HEK293 (cell line): ENCODE measurements at regions not wholly inside any gene's neighbourhood (a gene's known extent, or its start where the extent isn't known, plus 50 kb on each side); places are given as distances from the start of the nearest gene placed in this dataset.

Source experiments
- CTCF ChIA-PET: fragments of 350-600 bp; formaldehyde crosslinking; extraction: SDS; loops from one replicate; lab custom pipeline; 2021; ENCODE audit warnings: antibody characterized with exemption; lab: Yijun Ruan, JAX
- POLR2A ChIA-PET: fragments of 300-600 bp; formaldehyde crosslinking; extraction: SDS; loops from one replicate; lab custom pipeline; 2020; ENCODE audit warnings: antibody characterized with exemption, inconsistent platforms; lab: Yijun Ruan, JAX
- H3K27ac ChIP-seq: fragments of 200-500 bp; sonication (Bioruptor generic); 2 replicates; pipeline ENCODE4 v1.5.1; 2014; ENCODE audit warnings: low read depth, low read length, control low read depth, inconsistent platforms; ENCODE audit errors: extremely low read depth
- H3K36me3 ChIP-seq, 2 experiments: fragments of 200-500 bp in 1 of 2; sonication (Bioruptor generic) in 1 of 2; 1 replicate in 1 of 2; 2 replicates in 1 of 2; pipeline ENCODE4 v1.5.1; 2014 to 2017; ENCODE audit warnings: inconsistent platforms in 2 of 2, low read length in 2 of 2; ENCODE audit not compliant: control insufficient read depth in 2 of 2, insufficient read depth in 1 of 2
- H3K4me1 ChIP-seq: fragments of 200-500 bp; sonication (Bioruptor generic); 2 replicates; pipeline ENCODE4 v1.5.1; 2014; ENCODE audit warnings: mild to moderate bottlenecking, low read length, inconsistent platforms; ENCODE audit not compliant: control insufficient read depth, insufficient read depth
- H3K4me3 ChIP-seq: 2 replicates; pipeline ENCODE4 v1.5.1; 2011; ENCODE audit warnings: low read depth, mild to moderate bottlenecking, control low read depth, low read length, moderate library complexity
- H3K9me3 ChIP-seq: fragments of 200-500 bp; sonication (Bioruptor generic); 2 replicates; pipeline ENCODE4 v1.5.1; 2014; ENCODE audit warnings: low read depth, low read length, inconsistent platforms; ENCODE audit not compliant: control insufficient read depth, insufficient read depth
- FEZF1 ChIP-seq: fragments of 450-650 bp; formaldehyde crosslinking; IDR thresholded peaks from 2 replicates; pipeline ENCODE4 v1.5.1; 2016; ENCODE audit warnings: missing biosample characterization, missing genetic modification characterization
- GLIS1 ChIP-seq: fragments of 450-650 bp; formaldehyde crosslinking; IDR thresholded peaks from 2 replicates; pipeline ENCODE4 v1.5.1; 2016; ENCODE audit warnings: missing biosample characterization, missing genetic modification characterization
- PRDM4 ChIP-seq: fragments of 450-650 bp; formaldehyde crosslinking; IDR thresholded peaks from 2 replicates; pipeline ENCODE4 v1.5.1; 2017; ENCODE audit warnings: missing biosample characterization, missing genetic modification characterization
- SALL2 ChIP-seq: fragments of 450-650 bp; formaldehyde crosslinking; IDR thresholded peaks from 2 replicates; pipeline ENCODE4 v1.5.0; 2017; ENCODE audit warnings: missing biosample characterization, mild to moderate bottlenecking, missing genetic modification characterization, borderline replicate concordance
- SCRT1 ChIP-seq: fragments of 450-650 bp; formaldehyde crosslinking; IDR thresholded peaks from 2 replicates; pipeline ENCODE4 v1.5.1; 2016; ENCODE audit warnings: missing biosample characterization, missing genetic modification characterization, borderline replicate concordance
- SCRT2 ChIP-seq: fragments of 450-650 bp; formaldehyde crosslinking; IDR thresholded peaks from 2 replicates; pipeline ENCODE4 v1.5.1; 2016; ENCODE audit warnings: missing biosample characterization, missing genetic modification characterization
- TCF7L2 ChIP-seq: IDR thresholded peaks from 2 replicates; pipeline ENCODE4 v1.6.1; 2011; ENCODE audit warnings: low read depth, mild to moderate bottlenecking, inconsistent platforms, low read length, moderate library complexity, borderline replicate concordance
- YY2 ChIP-seq: fragments of 450-650 bp; formaldehyde crosslinking; IDR thresholded peaks from 2 replicates; pipeline ENCODE4 v1.5.1; 2016; ENCODE audit warnings: missing biosample characterization, missing genetic modification characterization
- ZBTB17 ChIP-seq: fragments of 450-650 bp; formaldehyde crosslinking; IDR thresholded peaks from 2 replicates; pipeline ENCODE4 v1.5.1; 2016; ENCODE audit warnings: missing biosample characterization, missing genetic modification characterization
- ZBTB20 ChIP-seq: fragments of 450-650 bp; formaldehyde crosslinking; IDR thresholded peaks from 2 replicates; pipeline ENCODE4 v1.5.1; 2016; ENCODE audit warnings: missing biosample characterization, missing genetic modification characterization
- ZBTB8A ChIP-seq: fragments of 450-650 bp; formaldehyde crosslinking; IDR thresholded peaks from 2 replicates; pipeline ENCODE4 v1.5.1; 2016; ENCODE audit warnings: missing biosample characterization, missing genetic modification characterization
- ZEB2 ChIP-seq: fragments of 450-650 bp; formaldehyde crosslinking; IDR thresholded peaks from 2 replicates; pipeline ENCODE4 v1.5.1; 2016; ENCODE audit warnings: missing biosample characterization, missing genetic modification characterization
- ZFP41 ChIP-seq: fragments of 450-650 bp; formaldehyde crosslinking; IDR thresholded peaks from 2 replicates; pipeline ENCODE4 v1.5.1; 2016; ENCODE audit warnings: missing biosample characterization, missing genetic modification characterization, borderline replicate concordance
- ZNF114 ChIP-seq: fragments of 450-650 bp; formaldehyde crosslinking; IDR thresholded peaks from 2 replicates; pipeline ENCODE4 v1.5.0; 2017; ENCODE audit warnings: missing biosample characterization, missing genetic modification characterization
- ZNF132 ChIP-seq: fragments of 450-650 bp; formaldehyde crosslinking; IDR thresholded peaks from 2 replicates; pipeline ENCODE4 v1.5.1; 2017; ENCODE audit warnings: missing biosample characterization, missing genetic modification characterization, borderline replicate concordance
- ZNF138 ChIP-seq: fragments of 450-650 bp; formaldehyde crosslinking; IDR thresholded peaks from 2 replicates; pipeline ENCODE4 v1.5.1; 2016; ENCODE audit warnings: missing biosample characterization, missing genetic modification characterization, borderline replicate concordance
- ZNF19 ChIP-seq: fragments of 450-650 bp; formaldehyde crosslinking; IDR thresholded peaks from 2 replicates; pipeline ENCODE4; 2016; ENCODE audit warnings: missing biosample characterization, missing genetic modification characterization, low read depth
- ZNF274 ChIP-seq, 2 experiments: fragments of 200-500 bp in 1 of 2; fragments of 450-650 bp in 1 of 2; sonication (Bioruptor generic) in 1 of 2; formaldehyde crosslinking in 1 of 2; IDR thresholded peaks; 2 replicates each; pipeline versions ENCODE4 v1.5.1 to v1.6.1; 2014 to 2016; ENCODE audit warnings: borderline replicate concordance in 1 of 2, inconsistent platforms in 1 of 2, low read length in 1 of 2, missing biosample characterization in 1 of 2, missing genetic modification characterization in 1 of 2
- ZNF394 ChIP-seq: fragments of 450-650 bp; formaldehyde crosslinking; IDR thresholded peaks from 2 replicates; pipeline ENCODE4 v1.5.1; 2016; ENCODE audit warnings: missing biosample characterization, missing genetic modification characterization, mild to moderate bottlenecking, moderate library complexity, borderline replicate concordance
- ZNF404 ChIP-seq: fragments of 450-650 bp; formaldehyde crosslinking; IDR thresholded peaks from 2 replicates; pipeline ENCODE4 v1.5.1; 2017; ENCODE audit warnings: missing biosample characterization, missing genetic modification characterization
- ZNF513 ChIP-seq: fragments of 450-650 bp; IDR thresholded peaks from 2 replicates; pipeline ENCODE4 v1.5.1; 2018; ENCODE audit warnings: missing biosample characterization, missing genetic modification characterization
- ZNF623 ChIP-seq: fragments of 450-650 bp; formaldehyde crosslinking; IDR thresholded peaks from 2 replicates; pipeline ENCODE4 v1.5.1; 2016; ENCODE audit warnings: missing biosample characterization, missing genetic modification characterization
- ZNF785 ChIP-seq: fragments of 450-650 bp; formaldehyde crosslinking; IDR thresholded peaks from 2 replicates; pipeline ENCODE4 v1.5.1; 2016; ENCODE audit warnings: missing biosample characterization, missing genetic modification characterization
- ZSCAN23 ChIP-seq: fragments of 450-650 bp; formaldehyde crosslinking; IDR thresholded peaks from 2 replicates; pipeline ENCODE4 v1.5.1; 2016; ENCODE audit warnings: missing biosample characterization, missing genetic modification characterization
- ZXDB ChIP-seq: fragments of 450-650 bp; formaldehyde crosslinking; IDR thresholded peaks from 2 replicates; pipeline ENCODE4 v1.5.1; 2016; ENCODE audit warnings: missing biosample characterization, missing genetic modification characterization
- TF ChIP-seq, protein P1 (sequence below): fragments of 450-650 bp; formaldehyde crosslinking; IDR thresholded peaks from 2 replicates; pipeline ENCODE4 v1.5.1; 2017; ENCODE audit warnings: missing biosample characterization, missing genetic modification characterization
- TF ChIP-seq, protein P2 (sequence below): fragments of 450-650 bp; formaldehyde crosslinking; IDR thresholded peaks from 2 replicates; pipeline ENCODE4 v1.5.1; 2016; ENCODE audit warnings: missing biosample characterization, missing genetic modification characterization

GRCh38 chr4:123248085-123248659 lies 148.4 kb upstream of the SPRY1 start (continued):
- TF ChIP-seq, protein P1, sequence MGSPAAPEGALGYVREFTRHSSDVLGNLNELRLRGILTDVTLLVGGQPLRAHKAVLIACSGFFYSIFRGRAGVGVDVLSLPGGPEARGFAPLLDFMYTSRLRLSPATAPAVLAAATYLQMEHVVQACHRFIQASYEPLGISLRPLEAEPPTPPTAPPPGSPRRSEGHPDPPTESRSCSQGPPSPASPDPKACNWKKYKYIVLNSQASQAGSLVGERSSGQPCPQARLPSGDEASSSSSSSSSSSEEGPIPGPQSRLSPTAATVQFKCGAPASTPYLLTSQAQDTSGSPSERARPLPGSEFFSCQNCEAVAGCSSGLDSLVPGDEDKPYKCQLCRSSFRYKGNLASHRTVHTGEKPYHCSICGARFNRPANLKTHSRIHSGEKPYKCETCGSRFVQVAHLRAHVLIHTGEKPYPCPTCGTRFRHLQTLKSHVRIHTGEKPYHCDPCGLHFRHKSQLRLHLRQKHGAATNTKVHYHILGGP (tag by site-specific recombination) = no peak
- TF ChIP-seq ZBTB8A (no peak), ZBTB20 (no peak)
- TF ChIP-seq, all 188 proteins: peak for 0

GRCh38 chr4:123249821-123250220 lies 146.8 kb upstream of the SPRY1 start:
- POLR2A ChIA-PET = no interaction called here

DNA sequence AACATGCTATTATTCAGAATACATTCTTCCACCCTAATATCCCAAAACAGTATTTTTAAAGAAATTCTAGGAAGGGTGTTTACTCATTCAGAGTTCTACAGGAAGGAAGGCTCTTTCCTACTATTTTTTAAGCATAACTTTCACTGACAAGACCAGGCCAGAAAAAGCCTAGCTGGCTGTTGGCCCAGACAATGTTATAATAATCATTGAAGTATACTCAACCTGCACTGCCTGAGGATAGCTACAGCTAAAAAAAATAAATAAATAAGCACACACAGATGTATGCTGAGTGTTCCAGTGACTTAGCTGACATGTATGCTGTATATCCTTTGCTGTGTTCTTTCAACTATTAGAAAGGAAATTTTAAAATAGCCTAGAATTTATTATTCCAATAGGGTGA lies 145.8 kb upstream of the SPRY1 start:
- ChIA-PET CTCF (no interaction called here), POLR2A (no interaction called here)
- H3K9me3 ChIP-seq = no peaks in the 10 kb centered on the region
- no peak for TF ChIP-seq SCRT2
- no peak for TF ChIP-seq YY2 (tag by site-specific recombination)
- no peak for TF ChIP-seq PRDM4 (tag by site-specific recombination)
- TF ChIP-seq ZNF274 (IDR thresholded peaks at IDR 0.05; ENCODE audit: low read length) = no peak
- no peak for TF ChIP-seq ZNF274 (tag by site-specific recombination; IDR thresholded peaks at IDR 0.05; ENCODE audit: borderline replicate concordance)
- no peak for TF ChIP-seq ZNF785 (tag by site-specific recombination)
- TF ChIP-seq ZNF138 (tag by site-specific recombination) = no peak
- no peak for TF ChIP-seq ZNF513 (tag by site-specific recombination)
- no peak for TF ChIP-seq TCF7L2
- no peaks in the 10 kb centered on the region for H3K36me3 ChIP-seq
- H3K4me3 ChIP-seq = no peak overlapping the region
- no peaks in the 10 kb centered on the region for H3K4me1 ChIP-seq
- no peak overlapping the region for H3K27ac ChIP-seq

More at GRCh38 chr4:123249821-123250220, 146.8 kb upstream of the SPRY1 start:
- no peak overlapping the region for H3K27ac ChIP-seq
- no peak for TF ChIP-seq ZNF114 (tag by site-specific recombination)
- no peak for TF ChIP-seq ZEB2 (tag by site-specific recombination)
- no peak for TF ChIP-seq ZNF404 (tag by site-specific recombination)
- TF ChIP-seq SALL2 (tag by site-specific recombination) = no peak
- TF ChIP-seq ZNF785 (tag by site-specific recombination) = no peak
- no peak for TF ChIP-seq YY2 (tag by site-specific recombination)
- TF ChIP-seq ZXDB (tag by site-specific recombination) = no peak
- TF ChIP-seq ZNF132 (tag by site-specific recombination) = no peak
- TF ChIP-seq ZNF394 = no peak
- TF ChIP-seq ZFP41 (tag by site-specific recombination) = no peak
- no peak for TF ChIP-seq ZBTB17 (tag by site-specific recombination)
- TF ChIP-seq ZNF19 (tag by site-specific recombination) = no peak
- TF ChIP-seq GLIS1 = no peak
- TF ChIP-seq ZNF623 (tag by site-specific recombination) = no peak
- TF ChIP-seq SCRT1 (tag by site-specific recombination) = no peak
- TF ChIP-seq FEZF1 = no peak
- no peak for TF ChIP-seq ZSCAN23 (tag by site-specific recombination)
- TF ChIP-seq, protein P2, sequence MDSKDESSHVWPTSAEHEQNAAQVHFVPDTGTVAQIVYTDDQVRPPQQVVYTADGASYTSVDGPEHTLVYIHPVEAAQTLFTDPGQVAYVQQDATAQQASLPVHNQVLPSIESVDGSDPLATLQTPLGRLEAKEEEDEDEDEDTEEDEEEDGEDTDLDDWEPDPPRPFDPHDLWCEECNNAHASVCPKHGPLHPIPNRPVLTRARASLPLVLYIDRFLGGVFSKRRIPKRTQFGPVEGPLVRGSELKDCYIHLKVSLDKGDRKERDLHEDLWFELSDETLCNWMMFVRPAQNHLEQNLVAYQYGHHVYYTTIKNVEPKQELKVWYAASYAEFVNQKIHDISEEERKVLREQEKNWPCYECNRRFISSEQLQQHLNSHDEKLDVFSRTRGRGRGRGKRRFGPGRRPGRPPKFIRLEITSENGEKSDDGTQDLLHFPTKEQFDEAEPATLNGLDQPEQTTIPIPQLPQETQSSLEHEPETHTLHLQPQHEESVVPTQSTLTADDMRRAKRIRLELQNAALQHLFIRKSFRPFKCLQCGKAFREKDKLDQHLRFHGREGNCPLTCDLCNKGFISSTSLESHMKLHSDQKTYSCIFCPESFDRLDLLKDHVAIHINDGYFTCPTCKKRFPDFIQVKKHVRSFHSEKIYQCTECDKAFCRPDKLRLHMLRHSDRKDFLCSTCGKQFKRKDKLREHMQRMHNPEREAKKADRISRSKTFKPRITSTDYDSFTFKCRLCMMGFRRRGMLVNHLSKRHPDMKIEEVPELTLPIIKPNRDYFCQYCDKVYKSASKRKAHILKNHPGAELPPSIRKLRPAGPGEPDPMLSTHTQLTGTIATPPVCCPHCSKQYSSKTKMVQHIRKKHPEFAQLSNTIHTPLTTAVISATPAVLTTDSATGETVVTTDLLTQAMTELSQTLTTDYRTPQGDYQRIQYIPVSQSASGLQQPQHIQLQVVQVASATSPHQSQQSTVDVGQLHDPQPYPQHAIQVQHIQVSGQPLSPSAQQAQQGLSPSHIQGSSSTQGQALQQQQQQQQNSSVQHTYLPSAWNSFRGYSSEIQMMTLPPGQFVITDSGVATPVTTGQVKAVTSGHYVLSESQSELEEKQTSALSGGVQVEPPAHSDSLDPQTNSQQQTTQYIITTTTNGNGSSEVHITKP (tag by site-specific recombination) = no peak
- H3K36me3 ChIP-seq = no peaks in the 10 kb centered on the region
- no peak overlapping the region for H3K4me3 ChIP-seq
- no peaks in the 10 kb centered on the region for H3K9me3 ChIP-seq
- H3K4me1 ChIP-seq = no peaks in the 10 kb centered on the region
- CTCF ChIA-PET = no interaction called here
